Mesothelial cell of epicardium (in vitro differentiated cells): ENCODE measurements at regions not wholly inside any gene's neighbourhood (a gene's known extent, or its start where the extent isn't known, plus 50 kb on each side); places are given as distances from the start of the nearest gene placed in this dataset.

Experiments
- DNase-seq, 2 experiments: peaks; one replicate each; pipeline ENCODE4 v3.0.0; 2021; ENCODE audit warnings: low spot score in 2 of 2; ENCODE audit not compliant: unreplicated experiment in 2 of 2
- H3K27ac Mint-ChIP-seq: 2 replicates; pipeline ENCODE4 v1.8.0; 2021; ENCODE audit warnings: mixed read lengths
- H3K27me3 Mint-ChIP-seq: 2 replicates; pipeline ENCODE4 v1.8.0; 2021; ENCODE audit warnings: low read depth, mixed read lengths
- H3K36me3 Mint-ChIP-seq: 2 replicates; pipeline ENCODE4 v1.8.0; 2021; ENCODE audit warnings: mixed read lengths
- H3K4me1 Mint-ChIP-seq: 2 replicates; pipeline ENCODE4 v1.8.0; 2021; ENCODE audit warnings: mixed read lengths
- H3K4me3 Mint-ChIP-seq: 2 replicates; pipeline ENCODE4 v1.8.0; 2021; ENCODE audit warnings: mild to moderate bottlenecking, moderate library complexity, mixed read lengths
- H3K9me3 Mint-ChIP-seq: 2 replicates; pipeline ENCODE4 v1.8.0; 2021; ENCODE audit warnings: mixed read lengths
- TF ChIP-seq, protein P1 (sequence below): fragments of 200-600 bp; sonication (generic); IDR thresholded peaks from one replicate; pipeline ENCODE4 v1.5.0; 2021; ENCODE audit warnings: antibody characterized with exemption; ENCODE audit not compliant: unreplicated experiment

DNA sequence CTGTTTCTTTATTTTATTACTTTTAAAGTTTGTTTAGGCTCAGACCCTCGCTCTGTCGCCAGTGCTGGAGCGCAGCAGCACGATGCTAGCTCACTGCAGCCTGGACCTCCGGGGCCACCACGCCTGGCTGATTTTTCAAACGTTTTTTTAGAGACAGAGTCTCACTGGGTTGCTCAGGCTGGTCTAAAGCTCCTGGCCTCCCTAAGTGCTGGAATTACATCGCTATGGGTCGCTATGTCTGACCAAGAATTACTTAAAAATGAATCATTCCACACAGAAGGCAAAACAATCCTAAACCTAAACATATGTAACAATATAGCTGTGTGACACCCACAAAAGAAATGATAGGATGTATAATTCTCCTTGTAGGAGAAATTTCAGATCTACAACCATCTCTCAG, 86.9 kb upstream of the SIMC1 start:
- H3K9me3 Mint-ChIP-seq, result no peaks in the 10 kb centered on the region
- H3K27ac Mint-ChIP-seq, result no peak overlapping the region
- peaks cover 14% of the 10 kb centered on the region for H3K4me1 Mint-ChIP-seq
- H3K36me3 Mint-ChIP-seq, result no peaks in the 10 kb centered on the region
- no peak for DNase-seq
- no peak overlapping the region for H3K4me3 Mint-ChIP-seq
- peaks cover 46% of the 10 kb centered on the region for H3K27me3 Mint-ChIP-seq
- TF ChIP-seq, protein P1, sequence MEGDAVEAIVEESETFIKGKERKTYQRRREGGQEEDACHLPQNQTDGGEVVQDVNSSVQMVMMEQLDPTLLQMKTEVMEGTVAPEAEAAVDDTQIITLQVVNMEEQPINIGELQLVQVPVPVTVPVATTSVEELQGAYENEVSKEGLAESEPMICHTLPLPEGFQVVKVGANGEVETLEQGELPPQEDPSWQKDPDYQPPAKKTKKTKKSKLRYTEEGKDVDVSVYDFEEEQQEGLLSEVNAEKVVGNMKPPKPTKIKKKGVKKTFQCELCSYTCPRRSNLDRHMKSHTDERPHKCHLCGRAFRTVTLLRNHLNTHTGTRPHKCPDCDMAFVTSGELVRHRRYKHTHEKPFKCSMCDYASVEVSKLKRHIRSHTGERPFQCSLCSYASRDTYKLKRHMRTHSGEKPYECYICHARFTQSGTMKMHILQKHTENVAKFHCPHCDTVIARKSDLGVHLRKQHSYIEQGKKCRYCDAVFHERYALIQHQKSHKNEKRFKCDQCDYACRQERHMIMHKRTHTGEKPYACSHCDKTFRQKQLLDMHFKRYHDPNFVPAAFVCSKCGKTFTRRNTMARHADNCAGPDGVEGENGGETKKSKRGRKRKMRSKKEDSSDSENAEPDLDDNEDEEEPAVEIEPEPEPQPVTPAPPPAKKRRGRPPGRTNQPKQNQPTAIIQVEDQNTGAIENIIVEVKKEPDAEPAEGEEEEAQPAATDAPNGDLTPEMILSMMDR, result no peak

GRCh38 chr5:176152191-176152929, 85.9 kb upstream of the SIMC1 start:
- Mint-ChIP-seq H3K36me3 (no peaks in the 10 kb centered on the region), H3K4me3 (no peak overlapping the region), H3K27me3 (peaks cover 46% of the 10 kb centered on the region), H3K27ac (peak overlapping the region; percentile 31), H3K4me1 (peaks cover 14% of the 10 kb centered on the region), H3K9me3 (no peaks in the 10 kb centered on the region)
- no peak for DNase-seq
- TF ChIP-seq, protein P1, result no peak

DNA sequence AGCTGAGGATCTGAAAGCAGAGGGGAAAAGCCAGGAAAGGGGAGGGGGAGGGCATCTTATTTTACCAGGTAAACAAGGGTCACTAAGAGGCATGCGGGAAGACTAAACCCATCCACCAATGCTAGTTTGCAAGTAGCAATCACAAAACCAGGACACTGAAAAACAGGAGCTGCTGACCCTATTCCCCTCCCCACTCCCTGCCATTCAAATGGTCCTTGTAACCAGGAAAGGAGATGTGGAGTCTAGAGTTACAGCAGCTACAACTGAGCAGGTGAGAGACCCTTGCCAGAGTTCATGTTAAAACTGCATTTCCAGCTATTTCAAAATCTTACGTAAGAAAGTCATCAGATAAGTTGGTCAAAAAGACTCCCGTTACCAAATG, 85.3 kb upstream of the SIMC1 start:
- peaks cover 48% of the 10 kb centered on the region for H3K27me3 Mint-ChIP-seq
- no peak overlapping the region for H3K27ac Mint-ChIP-seq
- H3K4me3 Mint-ChIP-seq, result no peak overlapping the region
- DNase-seq, result no peak
- H3K4me1 Mint-ChIP-seq, result peaks cover 14% of the 10 kb centered on the region
- H3K36me3 Mint-ChIP-seq, result no peaks in the 10 kb centered on the region
- TF ChIP-seq, protein P1, result no peak
- H3K9me3 Mint-ChIP-seq, result no peaks in the 10 kb centered on the region

GRCh38 chr5:176153741-176154140, 84.5 kb upstream of the SIMC1 start:
- TF ChIP-seq, protein P1, result no peak
- no peak for DNase-seq
- Mint-ChIP-seq H3K4me3 (no peak overlapping the region), H3K27me3 (peaks cover 50% of the 10 kb centered on the region), H3K36me3 (no peaks in the 10 kb centered on the region), H3K27ac (no peak overlapping the region), H3K4me1 (peaks cover 14% of the 10 kb centered on the region), H3K9me3 (no peaks in the 10 kb centered on the region)

- TF ChIP-seq, protein P1, result no peak
- H3K27ac Mint-ChIP-seq, result no peak overlapping the region
- H3K9me3 Mint-ChIP-seq, result peaks cover 2% of the 10 kb centered on the region
- H3K27me3 Mint-ChIP-seq, result peaks cover 51% of the 10 kb centered on the region
- H3K36me3 Mint-ChIP-seq, result no peaks in the 10 kb centered on the region
- no peak for DNase-seq
- H3K4me3 Mint-ChIP-seq, result no peak overlapping the region
- peaks cover 14% of the 10 kb centered on the region for H3K4me1 Mint-ChIP-seq
Measured at GRCh38 chr5:176154821-176155220, 83.4 kb upstream of the SIMC1 start.

DNA sequence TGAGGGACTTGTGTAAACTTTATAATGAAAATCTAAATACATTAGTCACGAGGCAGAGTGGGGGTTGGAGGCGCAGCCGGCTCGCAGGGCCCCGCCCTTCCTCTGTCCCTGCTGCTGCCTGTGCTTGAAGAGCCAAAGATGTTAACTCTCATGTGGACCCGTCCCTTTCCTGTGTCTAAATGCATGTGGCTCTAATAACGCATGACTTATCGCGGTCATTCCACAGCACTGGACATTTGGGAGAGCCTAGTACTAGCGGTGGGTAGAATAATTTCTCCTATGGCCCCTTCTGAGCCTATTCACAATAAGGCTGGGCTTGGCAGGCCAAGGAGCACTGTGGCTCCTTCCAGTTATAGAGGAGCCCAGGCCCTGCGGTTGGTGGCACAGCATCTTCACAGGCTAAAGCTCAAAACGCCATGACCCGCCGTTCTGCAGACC, 82.3 kb upstream of the SIMC1 start:
- TF ChIP-seq, protein P1, result no peak
- Mint-ChIP-seq H3K36me3 (no peaks in the 10 kb centered on the region), H3K9me3 (peaks cover 12% of the 10 kb centered on the region), H3K27me3 (peaks cover 52% of the 10 kb centered on the region), H3K27ac (no peak overlapping the region), H3K4me3 (no peak overlapping the region), H3K4me1 (peaks cover 14% of the 10 kb centered on the region)
- no peak for DNase-seq
